HL-60 (cell line): ENCODE measurements at regions not wholly inside any gene's neighbourhood (a gene's known extent, or its start where the extent isn't known, plus 50 kb on each side); places are given as distances from the start of the nearest gene placed in this dataset.
A peak's percentile ranks its signal among the peaks of the same experiment; 100 is the strongest.

Experiments
- DNase-seq, 2 experiments: peaks; one replicate each; pipeline ENCODE4 v3.0.0-alpha.2; 2010 to 2020; ENCODE audit warnings: low read depth in 1 of 2, low spot score in 1 of 2
- H3K27ac ChIP-seq: fragments of 250-450 bp; sonication (Bioruptor Pico); replicated peaks from 2 replicates; pipeline ENCODE4 v1.5.1; 2020; ENCODE audit warnings: mild to moderate bottlenecking, moderate library complexity
- H3K27me3 ChIP-seq: fragments of 250-450 bp; sonication (Bioruptor Pico); 2 replicates; pipeline ENCODE4 v1.5.1; 2021; ENCODE audit warnings: mild to moderate bottlenecking, moderate library complexity; ENCODE audit not compliant: insufficient read depth, poor library complexity, severe bottlenecking
- H3K4me3 ChIP-seq: replicated peaks from 2 replicates; pipeline ENCODE4 v1.5.1; 2011; ENCODE audit warnings: mild to moderate bottlenecking, control low read depth, low read length; ENCODE audit not compliant: insufficient read depth
- GABPA ChIP-seq: IDR thresholded peaks from 2 replicates; pipeline ENCODE4 v1.6.1; 2012; ENCODE audit warnings: low read depth
- POLR2AphosphoS5 ChIP-seq: IDR thresholded peaks from 2 replicates; pipeline ENCODE4 v1.6.1; 2012; ENCODE audit warnings: low read depth
- SPI1 ChIP-seq: IDR thresholded peaks from 2 replicates; pipeline ENCODE4 v1.6.1; 2012; ENCODE audit warnings: low read depth, mild to moderate bottlenecking, borderline replicate concordance
- TF ChIP-seq, protein P1 (sequence below): IDR thresholded peaks from 2 replicates; pipeline ENCODE4 v1.6.1; 2012; ENCODE audit warnings: low read depth; ENCODE audit not compliant: insufficient replicate concordance
- TF ChIP-seq, protein P2 (sequence below): IDR thresholded peaks from one replicate; pipeline ENCODE4 v1.5.1; 2011; ENCODE audit warnings: low read length, control low read depth, inconsistent platforms; ENCODE audit not compliant: insufficient read depth

DNA sequence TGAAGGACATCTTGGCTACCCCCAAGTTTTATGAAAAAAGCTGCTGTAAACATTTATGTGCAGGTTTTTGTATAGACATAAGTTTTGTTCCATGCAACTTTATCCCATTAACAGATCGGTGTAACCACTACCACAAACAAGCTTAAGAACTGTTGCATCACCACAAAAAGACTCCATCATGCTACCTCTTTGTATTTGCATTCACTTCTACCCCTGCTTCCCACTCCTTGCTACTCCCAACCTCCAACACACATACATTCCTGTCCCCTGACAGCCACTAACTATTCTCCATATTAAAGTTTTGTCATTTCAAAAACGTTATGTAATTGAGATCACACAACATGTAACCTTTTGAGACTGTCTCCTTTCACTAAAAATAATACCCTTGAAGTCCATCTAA lies 57.8 kb upstream of the LHFPL2 start:
- H3K27me3 ChIP-seq = no peaks in the 10 kb centered on the region
- no peak for DNase-seq
- no peak overlapping the region for H3K4me3 ChIP-seq
- no peak for TF ChIP-seq POLR2AphosphoS5
- TF ChIP-seq, protein P1, sequence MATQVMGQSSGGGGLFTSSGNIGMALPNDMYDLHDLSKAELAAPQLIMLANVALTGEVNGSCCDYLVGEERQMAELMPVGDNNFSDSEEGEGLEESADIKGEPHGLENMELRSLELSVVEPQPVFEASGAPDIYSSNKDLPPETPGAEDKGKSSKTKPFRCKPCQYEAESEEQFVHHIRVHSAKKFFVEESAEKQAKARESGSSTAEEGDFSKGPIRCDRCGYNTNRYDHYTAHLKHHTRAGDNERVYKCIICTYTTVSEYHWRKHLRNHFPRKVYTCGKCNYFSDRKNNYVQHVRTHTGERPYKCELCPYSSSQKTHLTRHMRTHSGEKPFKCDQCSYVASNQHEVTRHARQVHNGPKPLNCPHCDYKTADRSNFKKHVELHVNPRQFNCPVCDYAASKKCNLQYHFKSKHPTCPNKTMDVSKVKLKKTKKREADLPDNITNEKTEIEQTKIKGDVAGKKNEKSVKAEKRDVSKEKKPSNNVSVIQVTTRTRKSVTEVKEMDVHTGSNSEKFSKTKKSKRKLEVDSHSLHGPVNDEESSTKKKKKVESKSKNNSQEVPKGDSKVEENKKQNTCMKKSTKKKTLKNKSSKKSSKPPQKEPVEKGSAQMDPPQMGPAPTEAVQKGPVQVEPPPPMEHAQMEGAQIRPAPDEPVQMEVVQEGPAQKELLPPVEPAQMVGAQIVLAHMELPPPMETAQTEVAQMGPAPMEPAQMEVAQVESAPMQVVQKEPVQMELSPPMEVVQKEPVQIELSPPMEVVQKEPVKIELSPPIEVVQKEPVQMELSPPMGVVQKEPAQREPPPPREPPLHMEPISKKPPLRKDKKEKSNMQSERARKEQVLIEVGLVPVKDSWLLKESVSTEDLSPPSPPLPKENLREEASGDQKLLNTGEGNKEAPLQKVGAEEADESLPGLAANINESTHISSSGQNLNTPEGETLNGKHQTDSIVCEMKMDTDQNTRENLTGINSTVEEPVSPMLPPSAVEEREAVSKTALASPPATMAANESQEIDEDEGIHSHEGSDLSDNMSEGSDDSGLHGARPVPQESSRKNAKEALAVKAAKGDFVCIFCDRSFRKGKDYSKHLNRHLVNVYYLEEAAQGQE = no peak
- TF ChIP-seq SPI1 = no peak
- TF ChIP-seq, protein P2, sequence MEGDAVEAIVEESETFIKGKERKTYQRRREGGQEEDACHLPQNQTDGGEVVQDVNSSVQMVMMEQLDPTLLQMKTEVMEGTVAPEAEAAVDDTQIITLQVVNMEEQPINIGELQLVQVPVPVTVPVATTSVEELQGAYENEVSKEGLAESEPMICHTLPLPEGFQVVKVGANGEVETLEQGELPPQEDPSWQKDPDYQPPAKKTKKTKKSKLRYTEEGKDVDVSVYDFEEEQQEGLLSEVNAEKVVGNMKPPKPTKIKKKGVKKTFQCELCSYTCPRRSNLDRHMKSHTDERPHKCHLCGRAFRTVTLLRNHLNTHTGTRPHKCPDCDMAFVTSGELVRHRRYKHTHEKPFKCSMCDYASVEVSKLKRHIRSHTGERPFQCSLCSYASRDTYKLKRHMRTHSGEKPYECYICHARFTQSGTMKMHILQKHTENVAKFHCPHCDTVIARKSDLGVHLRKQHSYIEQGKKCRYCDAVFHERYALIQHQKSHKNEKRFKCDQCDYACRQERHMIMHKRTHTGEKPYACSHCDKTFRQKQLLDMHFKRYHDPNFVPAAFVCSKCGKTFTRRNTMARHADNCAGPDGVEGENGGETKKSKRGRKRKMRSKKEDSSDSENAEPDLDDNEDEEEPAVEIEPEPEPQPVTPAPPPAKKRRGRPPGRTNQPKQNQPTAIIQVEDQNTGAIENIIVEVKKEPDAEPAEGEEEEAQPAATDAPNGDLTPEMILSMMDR = no peak
- no peak for TF ChIP-seq GABPA
- no peak overlapping the region for H3K27ac ChIP-seq

DNA sequence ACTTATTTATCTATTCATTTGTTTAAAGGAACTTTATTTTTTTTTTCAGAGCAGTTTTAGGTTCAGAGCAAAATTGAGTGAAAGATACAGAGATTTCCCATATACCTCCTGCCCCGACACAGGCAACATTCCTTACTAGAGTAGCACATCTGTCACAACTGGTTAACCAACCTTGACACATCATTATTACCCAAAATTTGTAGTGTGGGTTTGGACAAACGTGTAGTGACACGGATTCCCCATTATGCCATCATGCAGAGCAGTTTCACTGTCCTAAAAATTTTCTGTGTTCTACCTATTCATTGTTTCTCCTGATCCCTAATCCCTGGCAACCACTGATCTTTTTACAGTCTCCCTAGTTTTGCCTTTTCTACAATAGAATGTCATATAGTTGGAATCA lies 57.3 kb upstream of the LHFPL2 start:
- H3K27ac ChIP-seq = no peak overlapping the region
- no peak overlapping the region for H3K4me3 ChIP-seq
- no peak for TF ChIP-seq GABPA
- TF ChIP-seq, protein P1 = no peak
- TF ChIP-seq SPI1 = no peak
- TF ChIP-seq, protein P2 = no peak
- no peak for TF ChIP-seq POLR2AphosphoS5
- no peaks in the 10 kb centered on the region for H3K27me3 ChIP-seq
- DNase-seq = no peak

DNA sequence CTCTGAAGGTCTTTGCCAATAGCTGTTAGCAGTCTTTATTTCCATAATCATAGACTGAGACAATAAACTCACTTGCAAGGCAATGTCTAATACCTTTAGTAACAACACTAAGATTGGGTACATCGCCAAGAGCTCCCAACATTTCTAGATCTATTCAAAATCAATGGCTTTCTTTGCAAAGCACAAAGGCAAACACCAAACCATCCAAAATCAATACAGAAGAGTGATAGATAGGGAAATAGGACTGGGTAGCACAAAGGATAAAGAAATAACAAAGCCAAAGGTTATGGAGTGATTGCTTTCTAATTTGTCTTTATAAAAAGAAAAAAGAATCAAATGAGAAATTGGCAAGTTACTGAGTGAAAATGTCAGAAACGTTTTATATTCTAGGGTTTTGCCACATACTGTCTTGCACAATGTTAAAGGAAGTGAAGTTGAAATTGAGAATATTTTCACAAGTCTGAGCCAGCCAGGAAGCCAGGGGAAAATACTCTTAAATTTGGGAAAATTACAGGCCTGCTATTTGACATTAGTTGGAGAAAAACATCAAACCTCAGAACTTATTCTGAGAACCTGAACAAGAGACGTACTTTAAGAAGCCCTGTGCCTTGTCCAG lies 53.3 kb upstream of the LHFPL2 start:
- peak in 1 of 2 experiments; percentile 1 for DNase-seq
- H3K27ac ChIP-seq = no peak overlapping the region
- H3K27me3 ChIP-seq = no peaks in the 10 kb centered on the region
- no peak overlapping the region for H3K4me3 ChIP-seq
- TF ChIP-seq POLR2AphosphoS5 (no peak), SPI1 (no peak; the same call in 1 of the 2 replicates), GABPA (no peak)

DNA sequence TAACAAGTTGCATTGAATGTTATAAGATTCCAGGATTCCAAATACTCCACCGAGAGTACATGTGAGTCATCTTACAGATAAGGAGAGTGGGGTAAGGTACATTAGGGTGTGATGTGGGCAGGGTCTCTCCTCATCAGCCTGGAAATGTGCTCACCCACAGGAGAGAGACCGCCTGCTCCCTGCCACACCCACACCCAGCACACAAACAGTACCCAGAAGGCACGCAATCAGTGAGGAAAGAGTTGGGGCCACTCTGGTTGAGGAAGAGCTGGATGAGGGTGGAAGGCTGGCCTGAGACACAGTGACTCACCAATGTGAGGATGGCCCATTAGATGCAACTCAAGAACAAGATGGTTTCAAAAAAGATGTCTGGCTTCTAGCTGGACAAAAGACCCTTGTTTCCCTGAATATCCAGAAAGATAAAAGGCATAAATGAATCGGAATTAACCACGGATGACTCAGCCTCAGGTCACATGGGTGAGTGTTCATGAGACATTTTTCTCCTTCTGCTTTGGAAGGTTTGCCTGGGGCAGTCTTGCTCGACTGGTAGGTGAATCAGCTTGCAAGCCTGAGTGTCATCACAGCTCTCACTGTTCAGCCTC lies 51.1 kb upstream of the LHFPL2 start:
- no peak overlapping the region for H3K4me3 ChIP-seq
- no peak for TF ChIP-seq POLR2AphosphoS5
- TF ChIP-seq, protein P1 = no peak
- TF ChIP-seq GABPA = no peak
- no peak for TF ChIP-seq SPI1
- TF ChIP-seq, protein P2 = no peak
- DNase-seq = peak; percentile 11 to 56
- peak overlapping the region; percentile 31; the same call in 1 of the 2 replicates for H3K27ac ChIP-seq
- H3K27me3 ChIP-seq = no peaks in the 10 kb centered on the region
